H9 (cell line): ENCODE measurements at regions not wholly inside any gene's neighbourhood (a gene's known extent, or its start where the extent isn't known, plus 50 kb on each side); places are given as distances from the start of the nearest gene placed in this dataset.
"Not testable (repeated sequence)": the region's sequence is repeated elsewhere in the genome, so short reads cannot be mapped to it uniquely, and the experiment has no call there.

Experiments used
- DNase-seq: peaks from one replicate; pipeline ENCODE4 v3.0.0-alpha.2; 2017
- H2AFZ ChIP-seq: one replicate; pipeline ENCODE4 v1.6.1; 2013; ENCODE audit warnings: mild to moderate bottlenecking, low read length, control low read depth, moderate library complexity
- H2AK5ac ChIP-seq: 2 replicates; pipeline ENCODE4 v1.6.1; 2013; ENCODE audit warnings: low read length, control low read depth, mixed read lengths; ENCODE audit not compliant: insufficient read length
- H2BK120ac ChIP-seq: one replicate; pipeline ENCODE4 v1.6.1; 2013; ENCODE audit warnings: low read depth, mild to moderate bottlenecking, low read length, control low read depth, inconsistent platforms; ENCODE audit not compliant: poor library complexity, severe bottlenecking
- H2BK12ac ChIP-seq: 2 replicates; pipeline ENCODE4 v1.6.1; 2013; ENCODE audit warnings: low read length, control low read depth, mixed read lengths, low read depth; ENCODE audit not compliant: insufficient read length
- H2BK15ac ChIP-seq: 2 replicates; pipeline ENCODE4 v1.6.1; 2013; ENCODE audit warnings: low read depth, low read length, control low read depth
- H2BK20ac ChIP-seq: one replicate; pipeline ENCODE4 v1.6.1; 2013; ENCODE audit warnings: low read depth, mild to moderate bottlenecking, low read length, control low read depth, inconsistent platforms; ENCODE audit not compliant: poor library complexity, severe bottlenecking
- H2BK5ac ChIP-seq: 2 replicates; pipeline ENCODE4 v1.6.1; 2013; ENCODE audit warnings: low read length, control low read depth, mixed read lengths; ENCODE audit not compliant: insufficient read length
- H3K14ac ChIP-seq: 2 replicates; pipeline ENCODE4 v1.6.1; 2013; ENCODE audit warnings: low read length, control low read depth; ENCODE audit not compliant: insufficient read depth
- H3K18ac ChIP-seq: 2 replicates; pipeline ENCODE4 v1.6.1; 2013; ENCODE audit warnings: low read depth, mild to moderate bottlenecking, mixed read lengths, low read length, control low read depth; ENCODE audit not compliant: insufficient read length
- H3K23ac ChIP-seq: 2 replicates; pipeline ENCODE4 v1.6.1; 2013; ENCODE audit warnings: low read length, control low read depth, mixed read lengths, low read depth; ENCODE audit not compliant: insufficient read length
- H3K23me2 ChIP-seq: 2 replicates; pipeline ENCODE4 v1.6.1; 2013; ENCODE audit warnings: low read depth, mild to moderate bottlenecking, mixed read lengths, low read length, control low read depth; ENCODE audit not compliant: insufficient read length, poor library complexity, severe bottlenecking
- H3K27ac ChIP-seq: 2 replicates; pipeline ENCODE4 v1.5.1; 2013; ENCODE audit warnings: low read length, control low read depth, mixed read lengths, low read depth; ENCODE audit not compliant: insufficient read length
- H3K27me3 ChIP-seq: 2 replicates; pipeline ENCODE4 v1.6.1; 2013; ENCODE audit warnings: low read length, control low read depth, inconsistent platforms; ENCODE audit not compliant: insufficient read depth
- H3K4ac ChIP-seq: 2 replicates; pipeline ENCODE4 v1.6.1; 2013; ENCODE audit warnings: low read depth, mild to moderate bottlenecking, control low read depth, inconsistent platforms, low read length, moderate library complexity
- H3K4me1 ChIP-seq: 2 replicates; pipeline ENCODE4 v1.6.1; 2013; ENCODE audit warnings: low read length, control low read depth, inconsistent platforms; ENCODE audit not compliant: insufficient read depth
- H3K4me2 ChIP-seq: 2 replicates; pipeline ENCODE4 v1.6.1; 2013; ENCODE audit warnings: low read length, control low read depth, mixed read lengths; ENCODE audit not compliant: insufficient read length, insufficient read depth
- H3K56ac ChIP-seq: 2 replicates; pipeline ENCODE4 v1.6.1; 2013; ENCODE audit warnings: low read depth, mild to moderate bottlenecking, mixed read lengths, low read length, control low read depth; ENCODE audit not compliant: insufficient read length
- H3K79me1 ChIP-seq: 2 replicates; pipeline ENCODE4 v1.6.1; 2013; ENCODE audit warnings: low read depth, mild to moderate bottlenecking, moderate library complexity, low read length, control low read depth, inconsistent platforms; ENCODE audit not compliant: insufficient read depth, poor library complexity, severe bottlenecking
- H3K79me2 ChIP-seq: 2 replicates; pipeline ENCODE4 v1.6.1; 2013; ENCODE audit warnings: low read length, control low read depth, inconsistent platforms; ENCODE audit not compliant: insufficient read depth
- H3K9ac ChIP-seq: 2 replicates; pipeline ENCODE4 v1.6.1; 2013; ENCODE audit warnings: low read length, control low read depth, mixed read lengths; ENCODE audit not compliant: insufficient read length; ENCODE audit errors: extremely low read depth
- H3K9me3 ChIP-seq: one replicate; pipeline ENCODE4 v1.6.1; 2013; ENCODE audit warnings: low read depth, low read length, inconsistent platforms; ENCODE audit not compliant: control insufficient read depth
- H3T11ph ChIP-seq: one replicate; pipeline ENCODE4 v1.6.1; 2013; ENCODE audit warnings: mild to moderate bottlenecking, low read length, control low read depth, inconsistent platforms
- H4K20me1 ChIP-seq: one replicate; pipeline ENCODE4 v1.6.1; 2013; ENCODE audit not compliant: control insufficient read depth, insufficient read length, insufficient read depth
- H4K5ac ChIP-seq: 2 replicates; pipeline ENCODE4 v1.6.1; 2013; ENCODE audit warnings: low read depth, mild to moderate bottlenecking, mixed read lengths, low read length, control low read depth; ENCODE audit not compliant: insufficient read length
- H4K8ac ChIP-seq: replicated peaks from 2 replicates; pipeline ENCODE4 v1.6.1; 2013; ENCODE audit warnings: low read length, control low read depth, mixed read lengths, low read depth; ENCODE audit not compliant: insufficient read length
- H4K91ac ChIP-seq: 2 replicates; pipeline ENCODE4 v1.6.1; 2013; ENCODE audit warnings: low read depth, mild to moderate bottlenecking, moderate library complexity, mixed read lengths, low read length, control low read depth; ENCODE audit not compliant: insufficient read length
- H3K27ac Mint-ChIP-seq, 3 experiments: 2 replicates in 2 of 3; 3 replicates in 1 of 3; pipeline ENCODE4 v1.8.0; 2020 to 2021; ENCODE audit warnings: mixed read lengths in 3 of 3, mild to moderate bottlenecking in 1 of 3, moderate library complexity in 1 of 3
- H3K27me3 Mint-ChIP-seq: 2 replicates; pipeline ENCODE4 v1.8.0; 2021; ENCODE audit warnings: low read depth, mild to moderate bottlenecking, moderate library complexity, mixed read lengths
- H3K36me3 Mint-ChIP-seq, 3 experiments: 2 replicates in 2 of 3; 3 replicates in 1 of 3; pipeline ENCODE4 v1.8.0; 2020 to 2021; ENCODE audit warnings: low read depth in 3 of 3, mixed read lengths in 3 of 3; ENCODE audit not compliant: insufficient read depth in 1 of 3
- H3K4me1 Mint-ChIP-seq, 2 experiments: 2 replicates each; pipeline ENCODE4 v1.8.0; 2020; ENCODE audit warnings: mixed read lengths in 2 of 2
- H3K4me3 Mint-ChIP-seq, 2 experiments: 2 replicates in 1 of 2; 3 replicates in 1 of 2; pipeline ENCODE4 v1.8.0; 2020 to 2021; ENCODE audit warnings: mild to moderate bottlenecking in 2 of 2, mixed read lengths in 2 of 2, moderate library complexity in 1 of 2
- H3K9me3 Mint-ChIP-seq, 2 experiments: 2 replicates in 1 of 2; 3 replicates in 1 of 2; pipeline ENCODE4 v1.8.0; 2020; ENCODE audit warnings: mild to moderate bottlenecking in 2 of 2, mixed read lengths in 2 of 2, moderate library complexity in 1 of 2
- WGBS: extraction: QIAGEN DNeasy Blood & Tissue Kit; methylation state at CpG from one replicate; pipeline ENCODE4 v1.1.7; 2013; ENCODE audit warnings: missing lambda C conversion rate, low lambda C conversion rate, mixed read lengths; ENCODE audit not compliant: insufficient read length; ENCODE audit errors: extremely low coverage; 5-methylcytosine and 5-hydroxymethylcytosine counted together
- TF ChIP-seq, protein P1 (sequence below): fragments of 200-600 bp; sonication (generic); conservative IDR thresholded peaks from 3 replicates; pipeline ENCODE4 v1.8.0; 2021; ENCODE audit warnings: antibody characterized with exemption, mild to moderate bottlenecking

DNA sequence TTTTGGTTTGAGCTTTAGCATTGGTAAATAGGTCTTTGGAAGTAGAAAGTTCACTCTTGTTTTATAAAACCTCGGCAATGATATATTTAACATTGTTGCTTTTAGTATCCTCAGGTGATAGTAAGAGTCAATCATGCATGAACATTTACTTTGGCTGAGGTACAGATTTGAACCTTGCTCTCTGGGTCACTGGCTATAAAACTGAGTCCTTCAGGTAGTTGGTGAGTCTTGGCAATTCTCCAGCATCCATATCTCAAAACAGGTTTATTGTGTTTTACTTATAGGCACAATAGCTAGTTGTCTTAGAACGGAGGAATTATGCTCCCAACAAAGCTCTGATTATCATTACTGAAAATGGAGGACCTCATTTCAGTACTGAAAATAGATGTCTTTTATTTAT lies 75.1 kb downstream of the MAT2B start:
- Histone ChIP-seq H3K4me2 (no peak overlapping the region), H3K27me3 (no peaks in the 10 kb centered on the region), H4K20me1 (no peaks in the 10 kb centered on the region), H3K56ac (no peak overlapping the region), H3K79me1 (no peaks in the 10 kb centered on the region), H3K79me2 (no peaks in the 10 kb centered on the region), H3K27ac (no peak overlapping the region), H3K9me3 (no peaks in the 10 kb centered on the region), H2AK5ac (no peak overlapping the region), H4K5ac (no peak overlapping the region), H4K8ac (no peak overlapping the region), H2BK5ac (no peak overlapping the region), H2BK20ac (no peak overlapping the region), H2BK12ac (no peak overlapping the region), H3K23me2 (no peaks in the 10 kb centered on the region), H3T11ph (no peak overlapping the region), H3K9ac (no peak overlapping the region), H3K4me1 (no peaks in the 10 kb centered on the region; the same call in 1 of the 2 replicates), H4K91ac (no peak overlapping the region), H3K18ac (no peak overlapping the region), H3K23ac (no peak overlapping the region), H3K14ac (no peak overlapping the region), H2AFZ (no peak overlapping the region), H2BK15ac (no peak overlapping the region), H3K4ac (no peak overlapping the region), H2BK120ac (no peak overlapping the region)
- DNase-seq, result no peak
- TF ChIP-seq, protein P1, sequence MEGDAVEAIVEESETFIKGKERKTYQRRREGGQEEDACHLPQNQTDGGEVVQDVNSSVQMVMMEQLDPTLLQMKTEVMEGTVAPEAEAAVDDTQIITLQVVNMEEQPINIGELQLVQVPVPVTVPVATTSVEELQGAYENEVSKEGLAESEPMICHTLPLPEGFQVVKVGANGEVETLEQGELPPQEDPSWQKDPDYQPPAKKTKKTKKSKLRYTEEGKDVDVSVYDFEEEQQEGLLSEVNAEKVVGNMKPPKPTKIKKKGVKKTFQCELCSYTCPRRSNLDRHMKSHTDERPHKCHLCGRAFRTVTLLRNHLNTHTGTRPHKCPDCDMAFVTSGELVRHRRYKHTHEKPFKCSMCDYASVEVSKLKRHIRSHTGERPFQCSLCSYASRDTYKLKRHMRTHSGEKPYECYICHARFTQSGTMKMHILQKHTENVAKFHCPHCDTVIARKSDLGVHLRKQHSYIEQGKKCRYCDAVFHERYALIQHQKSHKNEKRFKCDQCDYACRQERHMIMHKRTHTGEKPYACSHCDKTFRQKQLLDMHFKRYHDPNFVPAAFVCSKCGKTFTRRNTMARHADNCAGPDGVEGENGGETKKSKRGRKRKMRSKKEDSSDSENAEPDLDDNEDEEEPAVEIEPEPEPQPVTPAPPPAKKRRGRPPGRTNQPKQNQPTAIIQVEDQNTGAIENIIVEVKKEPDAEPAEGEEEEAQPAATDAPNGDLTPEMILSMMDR, result no peak
- Mint-ChIP-seq H3K4me1 (no peaks in the 10 kb centered on the region), H3K36me3 (peaks cover 0 to 8% (median 2%) of the 10 kb centered on the region in 3 experiments; a peak in 5 of 7 replicates), H3K9me3 (peaks cover 6% of the 10 kb centered on the region in 2 experiments; a peak in 3 of 5 replicates), H3K27me3 (no peaks in the 10 kb centered on the region), H3K4me3 (no peak overlapping the region), H3K27ac (no peak overlapping the region)
- no CpG with 5 or more reads among the region's 2 CpGs for WGBS

DNA sequence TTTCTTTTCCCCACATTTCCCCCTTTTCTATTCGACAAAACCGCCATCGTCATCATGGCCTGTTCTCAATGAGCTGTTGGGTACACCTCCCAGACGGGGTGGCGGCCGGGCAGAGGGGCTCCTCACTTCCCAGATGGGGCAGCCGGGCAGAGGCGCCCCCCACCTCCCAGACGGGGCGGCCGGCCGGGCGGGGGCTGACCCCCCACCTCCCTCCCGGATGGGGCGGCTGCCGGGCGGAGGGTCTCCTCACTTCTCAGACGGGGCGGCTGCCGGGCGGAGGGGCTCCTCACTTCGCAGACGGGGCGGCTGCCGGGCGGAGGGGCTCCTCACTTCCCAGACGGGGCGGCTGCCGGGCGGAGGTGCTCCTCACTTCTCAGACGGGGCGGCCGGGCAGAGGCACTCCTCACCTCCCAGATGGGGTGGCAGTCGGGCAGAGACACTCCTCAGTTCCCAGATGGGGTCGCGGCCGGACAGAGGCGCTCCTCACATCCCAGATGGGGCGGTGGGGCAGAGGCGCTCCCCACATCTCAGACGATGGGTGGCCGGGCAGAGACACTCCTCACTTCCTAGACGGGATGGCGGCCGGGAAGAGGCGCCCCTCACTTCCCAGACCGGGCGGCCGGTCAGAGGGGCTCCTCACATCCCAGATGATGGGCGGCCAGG lies 78.2 kb downstream of the MAT2B start:
- H2BK20ac ChIP-seq, H3K23ac ChIP-seq, H3K9me3 Mint-ChIP-seq, H3T11ph ChIP-seq, H2BK12ac ChIP-seq, H3K9me3 ChIP-seq, H3K4me1 Mint-ChIP-seq, H4K20me1 ChIP-seq, H3K4me1 ChIP-seq, H3K27ac Mint-ChIP-seq, H2BK15ac ChIP-seq, H3K18ac ChIP-seq, H2BK5ac ChIP-seq, H3K14ac ChIP-seq, H3K79me1 ChIP-seq, H3K36me3 Mint-ChIP-seq, H3K9ac ChIP-seq, H4K91ac ChIP-seq, H2AFZ ChIP-seq, H3K27ac ChIP-seq, H2AK5ac ChIP-seq, H3K27me3 ChIP-seq, H3K79me2 ChIP-seq, H3K4me3 Mint-ChIP-seq, H2BK120ac ChIP-seq, H3K23me2 ChIP-seq, H3K4me2 ChIP-seq, H4K8ac ChIP-seq, H3K27me3 Mint-ChIP-seq, H3K56ac ChIP-seq, H3K4ac ChIP-seq, H4K5ac ChIP-seq, DNase-seq: not testable (repeated sequence)
- WGBS, result no CpG with 5 or more reads among the region's 50 CpGs
